CD4-positive, alpha-beta T cell treated with Interleukin-17A for 4 hours (primary cell): ENCODE measurements at regions not wholly inside any gene's neighbourhood (a gene's known extent, or its start where the extent isn't known, plus 50 kb on each side); places are given as distances from the start of the nearest gene placed in this dataset.

Source experiments
- DNase-seq: peaks from one replicate; pipeline ENCODE4 v3.0.0-alpha.2; 2020; ENCODE audit warnings: mixed read lengths

- no peak for DNase-seq
These were observed 428.3 kb upstream of the ATP11B start for GRCh38 chr3:182364723-182365650.

- DNase-seq, result no peak
These were observed 426.6 kb upstream of the ATP11B start for GRCh38 chr3:182366746-182367145.

- no peak for DNase-seq
These were observed 423.4 kb upstream of the ATP11B start for GRCh38 chr3:182369861-182370260.

GRCh38 chr3:182370949-182371348, 422.4 kb upstream of the ATP11B start:
- no peak for DNase-seq

GRCh38 chr3:182375916-182376315, 417.4 kb upstream of the ATP11B start:
- DNase-seq, result no peak

GRCh38 chr3:182382112-182382857, 411.0 kb upstream of the ATP11B start:
- DNase-seq, result no peak

- no peak for DNase-seq
These were observed 409.1 kb upstream of the ATP11B start for GRCh38 chr3:182384221-182384620.

GRCh38 chr3:182385356-182385755, 407.9 kb upstream of the ATP11B start:
- no peak for DNase-seq

- no peak for DNase-seq
These were observed 404.8 kb upstream of the ATP11B start for GRCh38 chr3:182388506-182388905.

GRCh38 chr3:182389071-182389815, 404.1 kb upstream of the ATP11B start:
- DNase-seq, result no peak

GRCh38 chr3:182390421-182390820, 402.9 kb upstream of the ATP11B start:
- DNase-seq, result no peak

GRCh38 chr3:182392182-182392937, 400.9 kb upstream of the ATP11B start:
- no peak for DNase-seq

- DNase-seq, result no peak
These were observed 400.2 kb upstream of the ATP11B start for GRCh38 chr3:182393151-182393550.

GRCh38 chr3:182393830-182394367, 399.4 kb upstream of the ATP11B start:
- DNase-seq, result no peak

GRCh38 chr3:182397164-182397563, 396.1 kb upstream of the ATP11B start:
- no peak for DNase-seq

GRCh38 chr3:182399978-182400737, 393.1 kb upstream of the ATP11B start:
- DNase-seq, result no peak

- no peak for DNase-seq
These were observed 392.5 kb upstream of the ATP11B start for GRCh38 chr3:182400838-182401237.

- DNase-seq, result no peak
These were observed 389.3 kb upstream of the ATP11B start for GRCh38 chr3:182404031-182404430.

- DNase-seq, result no peak
These were observed 387.5 kb upstream of the ATP11B start for GRCh38 chr3:182405759-182406158.

GRCh38 chr3:182406786-182407185, 386.5 kb upstream of the ATP11B start:
- DNase-seq, result no peak

- no peak for DNase-seq
These were observed 383.3 kb upstream of the ATP11B start for GRCh38 chr3:182410051-182410450.
